GM18870 (cell line): ENCODE measurements at regions not wholly inside any gene's neighbourhood (a gene's known extent, or its start where the extent isn't known, plus 50 kb on each side); places are given as distances from the start of the nearest gene placed in this dataset.
A peak's percentile ranks its signal among the peaks of the same experiment; 100 is the strongest.

Experiments
- ATAC-seq: cut with Tn5 transposase; IDR thresholded peaks from one replicate; pipeline ENCODE4 v1.9.1; 2021; ENCODE audit warnings: moderate library complexity; ENCODE audit not compliant: unreplicated experiment

DNA sequence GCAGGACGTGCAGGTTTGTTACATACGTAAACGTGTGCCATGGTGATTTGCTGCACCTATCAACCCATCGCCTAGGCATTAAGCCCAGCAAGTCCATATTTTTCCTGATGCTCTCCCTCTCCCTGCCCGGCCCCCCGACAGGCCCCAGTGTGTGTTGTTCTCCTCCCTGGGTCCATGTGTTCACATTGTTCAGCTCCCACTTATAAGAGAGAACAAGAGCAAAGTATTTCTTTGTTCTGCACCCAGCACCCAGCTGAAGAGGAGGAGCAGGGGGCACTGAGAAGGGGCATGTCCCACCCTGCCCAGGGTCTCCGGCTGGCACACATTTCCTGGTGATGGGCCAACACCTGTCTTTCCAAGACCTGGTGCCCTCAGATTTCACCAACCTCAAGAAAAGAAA lies 251.1 kb upstream of the ARID1B start:
- ATAC-seq = no peak

DNA sequence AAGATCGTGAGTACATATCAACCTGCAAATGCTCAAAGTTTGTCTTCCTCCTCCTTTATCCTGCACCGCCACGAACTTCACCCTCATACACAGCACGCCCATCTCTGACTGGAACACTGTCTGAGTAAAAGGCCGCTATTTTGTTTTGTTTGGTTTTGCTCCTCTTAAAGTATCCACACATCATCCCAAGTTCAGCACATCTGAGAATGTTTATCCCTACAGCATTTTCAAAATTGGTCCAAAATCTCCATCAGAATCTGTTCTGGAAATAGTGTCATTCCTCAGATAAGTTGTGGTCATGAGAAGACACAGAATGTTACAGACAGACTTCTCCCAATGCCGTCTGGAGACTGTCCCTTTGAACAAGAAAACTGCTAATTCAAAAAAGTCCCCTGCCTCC lies 251.6 kb upstream of the ARID1B start:
- ATAC-seq = no peak

DNA sequence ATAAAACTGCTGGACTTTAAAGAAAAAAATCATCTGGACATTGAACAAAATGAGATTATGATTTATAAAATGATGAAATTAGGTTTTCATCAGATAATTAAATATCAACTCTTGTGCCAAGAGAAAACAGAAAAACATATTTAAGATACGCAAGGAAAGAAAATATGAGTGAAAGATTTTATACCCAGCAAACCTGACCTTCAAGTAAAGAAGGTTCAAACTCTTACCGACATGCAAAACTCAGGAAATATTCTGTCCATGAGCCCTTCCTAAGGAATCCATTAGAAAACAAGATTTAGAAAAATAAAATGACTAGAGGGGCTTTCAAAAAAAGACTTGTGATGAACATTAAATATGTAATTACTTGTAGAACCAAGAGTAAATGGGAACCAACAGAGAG lies 257.2 kb upstream of the ARID1B start:
- ATAC-seq = no peak

DNA sequence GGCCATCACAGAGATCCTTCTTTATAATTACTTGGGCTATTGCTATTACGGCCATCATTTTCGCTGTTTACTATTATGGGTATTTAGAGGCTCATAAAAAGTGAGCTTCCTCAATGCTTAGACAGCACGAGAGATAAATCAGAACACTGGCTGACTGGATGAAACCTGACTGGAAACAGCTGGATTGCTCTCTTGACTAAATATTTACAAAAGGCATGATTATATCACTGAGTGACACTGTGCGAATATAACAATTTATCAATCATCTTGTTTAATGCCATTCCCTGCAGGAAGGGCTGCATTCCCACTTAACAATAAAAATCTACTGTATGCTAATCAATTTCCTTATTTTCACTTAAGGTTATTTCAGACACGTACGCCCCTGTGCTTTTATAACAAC lies 260.1 kb upstream of the ARID1B start:
- ATAC-seq = no peak

DNA sequence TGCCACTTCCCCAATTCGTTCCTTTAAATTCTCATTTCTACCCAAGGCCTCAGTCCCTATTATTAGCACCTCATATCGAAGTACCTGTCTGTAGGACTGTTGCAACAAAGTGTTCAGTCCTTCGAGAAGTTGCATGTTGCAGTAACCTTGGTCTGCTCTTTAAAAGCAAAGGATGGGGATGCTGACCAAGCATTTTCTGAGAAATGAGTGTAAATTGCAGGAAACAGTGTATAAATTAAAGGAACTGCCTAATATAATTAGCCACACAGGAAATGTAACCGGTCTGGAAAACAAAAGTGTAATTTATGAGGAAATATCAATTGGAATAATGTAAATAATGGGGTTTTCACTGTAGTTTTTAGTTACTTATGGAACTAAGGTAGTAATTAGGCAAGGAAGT lies 261.9 kb upstream of the ARID1B start:
- no peak for ATAC-seq

DNA sequence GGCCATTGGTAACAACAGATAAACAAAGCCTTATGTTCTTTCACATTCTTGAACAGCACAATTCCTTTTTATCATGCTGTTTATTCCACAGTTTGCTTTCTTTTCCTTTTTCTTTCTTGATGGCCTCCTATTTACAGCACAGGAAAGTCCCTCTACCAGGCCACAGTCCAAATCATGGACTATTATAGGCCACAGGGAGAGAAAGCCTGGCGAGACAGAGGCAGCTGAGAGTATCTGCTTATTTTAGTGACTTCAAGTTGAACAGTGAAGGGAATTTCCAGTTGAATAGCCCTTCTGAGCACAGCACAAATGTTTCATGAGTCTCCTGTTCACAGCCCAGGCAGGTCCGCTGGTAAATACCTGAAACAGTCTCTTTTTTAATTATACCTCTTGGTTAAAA lies 263.7 kb upstream of the ARID1B start:
- no peak for ATAC-seq

DNA sequence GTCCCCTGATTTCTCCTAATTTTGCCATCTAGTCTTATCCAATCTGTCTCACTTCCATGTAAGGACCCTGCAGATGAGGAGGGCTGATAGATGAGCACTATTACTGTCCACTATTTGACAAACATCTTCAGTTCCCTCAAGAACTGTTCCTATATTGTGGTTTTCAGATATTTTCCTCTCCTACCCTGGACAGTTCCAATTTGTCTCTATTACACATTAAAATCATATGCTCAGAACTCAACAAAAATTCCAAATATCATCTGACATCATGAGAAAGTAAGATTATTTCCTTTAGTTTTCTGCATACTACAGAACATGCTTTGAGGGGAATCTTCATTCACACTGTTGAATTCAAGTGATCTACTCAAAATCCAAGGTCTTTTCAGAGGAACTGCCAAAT lies 265.6 kb upstream of the ARID1B start:
- ATAC-seq = no peak

DNA sequence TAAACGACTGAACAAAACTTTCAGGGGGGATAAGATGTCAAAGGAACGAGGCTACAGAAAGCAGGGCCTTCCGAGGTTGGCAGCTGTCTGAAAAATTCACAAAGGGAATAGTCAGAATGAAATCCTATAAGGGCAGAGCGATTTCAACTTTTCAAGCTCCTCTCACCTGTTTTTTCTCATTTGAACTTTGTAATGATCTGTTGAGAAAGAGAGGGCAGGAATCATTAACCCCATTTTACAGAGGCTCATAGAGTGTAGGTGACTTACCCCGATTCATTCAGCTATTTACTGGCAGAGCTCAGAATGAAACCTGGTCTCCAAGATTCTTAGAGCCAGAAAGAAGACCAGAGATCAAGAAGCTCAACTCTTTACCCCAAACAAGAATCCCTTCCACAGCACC lies 266.1 kb upstream of the ARID1B start:
- ATAC-seq = no peak

DNA sequence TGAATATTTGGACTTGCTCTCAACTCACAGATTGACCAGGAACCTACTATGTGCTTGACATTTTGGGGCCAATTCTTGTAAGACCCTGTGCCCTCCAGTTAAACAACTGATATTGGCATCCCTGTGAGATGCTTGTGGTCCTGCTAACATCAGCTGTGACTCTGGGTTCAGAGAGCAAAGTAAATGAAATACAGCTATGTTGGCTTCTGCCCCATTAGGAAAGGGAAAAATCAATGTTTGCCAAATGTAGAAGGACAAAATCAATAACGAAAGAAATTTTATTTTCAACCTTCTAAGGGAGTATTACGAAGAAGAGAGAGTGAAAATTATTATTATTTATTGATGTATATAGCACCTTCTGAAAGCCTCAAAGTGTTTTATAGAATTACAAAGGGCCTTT lies 266.9 kb upstream of the ARID1B start:
- ATAC-seq = no peak

DNA sequence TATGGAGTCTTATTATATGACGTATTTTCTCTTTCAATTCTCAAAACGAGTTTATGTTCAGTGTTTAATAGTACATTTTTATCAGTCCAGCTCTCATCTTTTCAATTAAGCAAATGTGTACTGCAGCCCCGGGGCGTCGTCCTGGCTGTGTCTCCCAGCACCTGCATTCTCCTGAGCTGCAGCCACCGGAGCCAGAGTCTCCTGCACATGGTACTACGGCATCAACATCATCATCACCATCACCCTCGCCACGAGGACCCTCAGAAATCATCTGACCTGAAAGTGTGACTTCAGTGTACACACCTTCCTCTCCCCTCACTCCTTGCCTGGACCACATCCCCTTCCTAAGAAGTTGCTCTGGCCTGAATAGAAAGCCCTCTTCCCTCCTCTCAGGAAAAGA lies 267.7 kb upstream of the ARID1B start:
- no peak for ATAC-seq

DNA sequence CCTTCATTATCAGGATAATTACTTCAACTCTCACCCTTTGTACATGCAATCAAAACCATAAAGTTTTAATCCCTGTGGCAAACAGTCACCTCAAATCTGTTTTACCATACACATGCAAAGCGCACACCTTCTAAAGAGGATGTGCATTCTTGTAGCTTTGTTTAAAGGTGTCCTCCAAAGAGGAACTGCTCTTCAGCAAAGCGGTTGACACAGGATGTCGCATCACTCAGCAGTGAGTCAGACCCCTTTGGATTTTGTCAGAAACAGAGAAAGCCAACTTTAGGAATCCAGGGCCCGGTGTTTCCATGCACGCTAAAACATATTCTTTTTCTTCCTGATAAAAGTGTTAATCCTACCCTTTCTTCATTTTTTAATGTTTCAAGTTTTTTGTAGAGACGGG lies 268.3 kb upstream of the ARID1B start:
- ATAC-seq = no peak

DNA sequence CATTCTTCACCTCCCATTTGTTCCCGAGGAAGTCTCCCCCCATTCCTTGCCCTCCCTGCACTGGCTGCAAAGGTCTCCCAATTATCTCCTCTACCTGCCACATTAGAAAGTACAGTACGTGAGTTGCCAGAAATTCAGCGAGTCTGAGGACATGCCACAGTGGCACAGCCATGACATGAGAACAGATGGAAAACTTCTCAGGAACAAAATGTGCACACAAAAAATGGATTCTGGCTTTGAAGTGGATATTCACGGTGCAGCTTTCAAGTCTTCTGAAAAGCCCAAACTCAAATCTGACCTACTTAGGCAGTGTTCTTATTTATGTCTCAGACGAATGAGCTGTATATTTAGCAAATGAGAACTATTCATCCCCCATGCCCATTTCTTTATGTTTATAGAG lies 269.1 kb upstream of the ARID1B start:
- no peak for ATAC-seq

DNA sequence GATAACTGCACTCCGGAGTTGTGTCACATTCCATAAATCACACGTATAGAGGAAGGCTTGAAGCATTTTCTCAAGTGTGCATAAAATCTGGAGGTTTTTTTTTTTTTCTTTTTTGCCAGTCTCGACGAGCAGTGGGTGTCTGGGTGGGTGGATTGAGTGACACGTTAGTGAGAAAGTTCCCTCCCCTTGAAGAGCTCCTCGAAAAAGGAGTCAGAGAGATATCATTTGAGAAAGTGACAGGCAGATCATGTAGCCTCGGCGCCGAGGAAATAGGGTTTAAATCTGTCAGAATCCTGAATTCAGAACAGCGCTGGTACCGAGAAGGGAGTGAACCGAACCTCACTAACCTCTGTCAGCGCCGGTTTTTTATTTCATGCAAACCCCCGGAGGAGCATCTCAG lies 269.5 kb upstream of the ARID1B start:
- no peak for ATAC-seq

DNA sequence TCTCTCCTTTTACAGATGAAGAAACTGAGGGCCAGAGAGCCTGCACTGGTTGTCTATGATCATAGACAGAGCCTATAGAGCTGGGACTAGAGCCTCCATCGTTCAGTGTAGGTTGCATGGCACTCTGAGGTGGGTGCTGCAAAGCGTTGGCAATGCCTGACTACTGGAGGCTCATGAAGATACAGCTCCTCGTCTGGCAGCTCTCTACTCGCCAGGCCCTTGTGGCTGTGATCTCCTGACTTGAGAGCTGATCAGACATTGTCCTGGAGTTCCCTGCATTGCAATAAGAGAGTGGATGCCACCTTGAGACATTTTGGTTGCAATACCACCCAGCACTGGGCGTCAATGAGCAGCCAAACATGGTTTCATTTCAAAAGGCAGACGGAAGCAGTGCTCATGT lies 270.1 kb upstream of the ARID1B start:
- ATAC-seq = no peak

DNA sequence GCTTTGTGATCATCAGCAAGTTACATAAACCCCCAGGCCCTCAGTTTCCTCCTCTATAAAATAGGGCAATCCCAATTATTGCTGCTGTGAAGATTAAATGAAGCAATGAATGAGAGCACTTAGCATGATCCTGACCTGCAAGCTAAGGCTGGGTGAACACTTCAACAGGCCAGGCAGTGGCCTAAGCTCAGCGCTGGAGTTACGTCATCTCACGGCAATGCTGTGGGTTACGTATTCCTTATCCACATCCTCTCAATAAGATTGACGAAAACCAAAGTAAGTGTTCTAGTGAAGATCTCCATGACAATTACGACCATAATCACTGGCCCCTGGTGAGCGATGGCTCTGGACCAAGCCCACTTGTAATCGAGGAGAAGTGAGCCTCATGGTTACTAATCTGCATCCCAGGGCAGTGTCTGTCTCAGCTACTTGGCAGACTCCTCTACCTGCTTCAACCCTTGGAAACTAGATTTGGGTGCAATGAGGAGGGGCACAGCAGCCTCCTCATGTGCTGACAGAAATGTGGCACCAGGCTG lies 274.1 kb upstream of the ARID1B start:
- no peak for ATAC-seq

DNA sequence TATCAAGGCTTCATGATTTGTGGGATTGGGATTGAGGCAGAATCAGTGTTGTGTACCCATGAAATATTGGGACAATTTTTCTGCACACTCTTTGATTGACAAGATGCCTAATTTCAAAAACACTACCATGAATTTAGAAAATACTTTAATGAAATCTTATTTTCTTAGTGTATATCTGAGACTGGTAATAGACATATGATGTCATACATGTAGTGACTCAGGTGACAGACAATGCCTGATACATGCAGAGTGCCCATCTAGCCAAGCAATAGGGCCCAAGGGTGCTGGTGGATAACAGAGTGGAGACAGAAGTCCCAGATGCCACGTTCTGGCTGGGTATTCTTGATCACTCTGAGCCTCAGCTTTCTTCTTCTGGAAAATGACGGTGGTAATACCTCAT lies 279.6 kb upstream of the ARID1B start:
- no peak for ATAC-seq

DNA sequence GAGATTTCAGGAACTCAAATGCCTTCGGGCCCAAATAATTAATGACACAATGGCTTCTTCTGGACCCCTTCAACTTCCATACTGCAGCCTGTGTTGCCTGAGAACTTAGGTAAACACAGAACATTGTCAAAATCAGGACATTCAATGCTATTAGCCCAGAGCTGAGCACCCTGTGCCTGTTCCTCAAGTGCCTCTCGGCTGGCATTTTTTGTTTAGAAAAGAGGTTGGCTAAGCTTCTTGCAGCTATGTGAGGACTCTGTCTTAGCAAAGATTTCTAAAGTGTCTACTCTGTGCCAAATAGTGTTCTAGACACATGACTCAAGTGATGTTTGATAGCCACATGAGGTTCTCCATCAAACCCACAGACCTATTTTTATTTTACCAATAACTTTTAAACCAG lies 289.3 kb upstream of the ARID1B start:
- ATAC-seq = no peak

DNA sequence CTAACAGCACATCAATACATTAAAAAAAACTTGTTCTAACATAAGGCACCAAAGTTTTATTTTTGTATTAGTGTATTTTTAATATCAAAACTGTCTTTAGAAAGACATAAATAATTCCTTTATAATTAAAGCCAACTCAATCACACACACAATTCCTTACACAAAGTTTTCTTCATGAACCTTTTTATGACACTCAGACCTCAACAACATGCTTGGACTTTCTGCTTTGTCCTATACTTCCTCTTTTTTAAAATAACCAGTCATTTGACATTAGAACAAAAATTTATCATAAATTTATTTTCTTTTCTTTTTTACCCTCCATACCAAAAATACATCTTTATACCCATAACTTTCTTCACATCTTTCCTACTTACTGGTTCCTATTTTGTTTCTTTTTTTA lies 292.0 kb upstream of the ARID1B start:
- ATAC-seq = no peak

DNA sequence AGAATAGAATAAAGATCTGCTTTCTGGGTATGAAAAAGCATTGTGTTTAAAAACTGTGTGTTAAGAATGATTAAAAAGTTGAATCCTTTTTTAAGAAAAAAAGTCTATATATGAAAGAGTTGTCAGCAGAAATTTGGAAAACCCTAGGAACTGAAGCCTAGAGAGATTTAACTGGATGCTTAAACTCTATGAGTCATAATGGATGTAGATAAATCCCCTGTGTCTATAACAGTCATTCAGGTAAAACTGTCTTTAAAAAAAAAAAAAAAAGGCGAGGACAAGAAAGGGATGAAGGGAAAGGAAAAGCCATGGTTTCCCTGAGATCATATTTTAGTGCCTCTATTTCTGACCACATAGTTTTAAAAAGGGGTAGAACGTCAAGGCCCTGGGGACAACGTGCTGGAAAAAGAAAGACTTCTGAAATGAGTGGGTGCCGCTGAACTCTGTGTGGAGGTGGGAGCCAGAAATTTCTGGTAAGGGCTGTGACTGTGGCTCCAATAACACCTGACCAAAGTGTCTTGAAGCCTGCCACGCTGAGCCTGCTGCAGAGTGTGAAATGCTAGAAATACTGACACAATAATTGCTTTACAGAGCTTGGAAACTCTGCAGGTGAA lies 302.6 kb upstream of the ARID1B start:
- ATAC-seq = peak; percentile 79

DNA sequence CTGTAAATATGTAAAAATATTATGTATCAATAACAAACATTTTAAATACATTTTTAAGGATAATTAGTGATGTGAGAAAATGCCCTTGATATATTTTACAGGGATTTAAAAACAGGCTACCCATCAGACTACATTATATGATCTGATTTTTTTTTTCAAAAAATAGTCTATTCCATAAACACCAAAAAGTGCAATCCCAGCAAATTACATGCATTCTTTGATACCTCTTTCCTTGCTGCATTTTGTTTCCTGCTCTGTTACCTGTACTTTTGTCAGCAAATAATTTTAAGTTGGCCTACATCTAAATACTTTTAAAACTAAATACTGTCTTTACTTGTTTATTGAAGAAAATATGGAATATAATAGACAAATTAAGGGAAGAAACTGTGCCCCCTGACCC lies 306.2 kb upstream of the ARID1B start:
- no peak for ATAC-seq

DNA sequence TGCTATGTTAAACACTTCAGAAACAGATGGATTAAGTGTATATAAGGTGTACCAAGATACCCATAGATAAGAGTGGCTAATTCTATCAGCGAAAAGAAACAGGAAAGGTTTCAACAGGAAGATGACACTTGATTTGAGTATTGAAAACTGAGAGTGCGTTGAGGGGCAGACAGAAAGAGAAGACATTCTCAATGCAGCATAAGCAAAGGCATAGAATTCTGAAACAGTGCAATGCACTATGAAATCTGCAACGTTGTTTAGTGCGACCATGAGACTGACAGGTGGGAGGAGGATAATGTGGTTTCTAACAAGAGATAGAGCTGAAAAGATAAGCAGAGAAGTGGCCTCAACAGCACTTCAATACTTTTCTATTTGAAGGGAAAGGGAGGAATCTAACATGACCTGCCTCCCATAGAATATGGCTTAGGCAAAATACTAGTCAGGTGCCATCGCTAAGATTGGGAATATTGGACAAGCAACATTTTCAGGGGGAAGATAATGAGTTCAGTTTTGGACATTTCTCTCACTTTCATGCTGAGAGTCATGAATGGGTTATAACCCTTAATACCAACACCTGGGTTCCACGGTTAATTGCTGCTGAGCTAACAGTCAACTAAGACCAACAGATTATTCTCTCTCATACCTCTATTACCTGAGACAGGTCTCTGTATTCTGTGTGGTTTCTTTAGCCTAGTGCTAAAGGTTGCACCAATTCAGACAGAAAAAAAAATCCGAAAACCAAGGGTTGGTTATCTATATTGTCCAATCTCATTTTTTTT lies 312.9 kb upstream of the ARID1B start:
- ATAC-seq = no peak

DNA sequence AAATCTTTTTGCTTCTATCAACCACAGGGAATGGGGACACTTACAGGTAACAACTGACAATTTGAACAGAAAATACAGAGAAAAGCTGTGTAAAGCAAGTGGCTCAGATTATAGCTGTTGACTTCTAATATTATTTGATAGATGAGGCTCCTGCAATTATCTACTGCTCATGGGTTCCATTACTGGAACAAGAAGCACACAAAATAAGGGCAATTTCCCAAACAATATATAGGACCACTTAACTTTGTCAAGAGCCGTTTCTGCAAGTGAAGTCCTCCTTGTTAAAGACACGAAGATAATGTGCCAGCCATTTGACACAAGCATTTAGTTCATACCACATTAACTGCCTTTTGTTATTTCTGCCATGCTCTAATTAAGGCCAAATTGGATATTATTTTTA lies 315.5 kb upstream of the ARID1B start:
- ATAC-seq = no peak

DNA sequence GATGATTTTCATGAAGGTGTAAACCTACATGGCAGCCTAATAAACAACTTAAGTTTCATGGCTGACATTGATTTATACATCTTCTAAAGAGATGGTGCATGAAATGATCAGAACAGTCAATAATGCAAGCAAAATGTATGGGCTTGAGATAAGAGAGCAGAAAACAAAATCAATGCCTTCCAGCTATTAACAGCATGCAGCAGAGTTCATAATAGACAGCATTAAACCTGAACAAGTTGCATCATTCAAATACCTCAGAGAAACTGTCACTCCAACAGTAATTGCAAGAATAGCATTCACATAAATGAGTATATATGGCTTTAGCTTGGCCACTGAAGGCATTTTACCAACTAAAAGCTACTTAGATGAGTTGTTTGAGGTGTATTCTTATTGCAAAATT lies 319.6 kb upstream of the ARID1B start:
- ATAC-seq = no peak
